Superior temporal gyrus (tissue), 1 donor: ENCODE measurements at regions not wholly inside any gene's neighbourhood (a gene's known extent, or its start where the extent isn't known, plus 50 kb on each side); places are given as distances from the start of the nearest gene placed in this dataset.
A peak's percentile ranks its signal among the peaks of the same experiment; 100 is the strongest.

Source experiments
- DNase-seq: peaks from one replicate; pipeline ENCODE4 v3.0.0-alpha.2; 2016; ENCODE audit errors: extremely low spot score

DNA sequence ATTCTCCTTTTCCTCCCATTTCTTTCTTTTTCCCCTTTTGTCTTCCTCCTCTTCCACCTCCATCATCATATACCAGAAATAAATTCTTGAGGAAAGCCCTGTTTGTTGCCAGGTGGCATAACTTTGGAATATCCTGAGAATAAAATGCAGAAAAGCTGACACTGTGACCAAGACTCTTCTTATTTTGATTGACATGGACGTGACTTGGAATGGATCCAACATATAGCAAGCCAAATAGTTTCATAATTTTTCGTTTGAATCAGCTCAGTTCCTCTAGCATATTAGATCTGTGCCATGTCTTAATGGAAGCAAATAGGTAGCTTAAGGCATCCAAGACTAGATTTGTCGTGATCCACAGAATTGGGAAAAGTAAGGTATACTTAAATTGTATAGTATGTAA, 354.7 kb upstream of the FIGN start:
- DNase-seq = no peak

- DNase-seq = no peak
Measured at GRCh38 chr2:164084066-164084465, 348.3 kb upstream of the FIGN start.

- no peak for DNase-seq
Measured at GRCh38 chr2:164080486-164080885, 344.7 kb upstream of the FIGN start.

- no peak for DNase-seq
Measured at GRCh38 chr2:164079258-164079657, 343.4 kb upstream of the FIGN start.

DNA sequence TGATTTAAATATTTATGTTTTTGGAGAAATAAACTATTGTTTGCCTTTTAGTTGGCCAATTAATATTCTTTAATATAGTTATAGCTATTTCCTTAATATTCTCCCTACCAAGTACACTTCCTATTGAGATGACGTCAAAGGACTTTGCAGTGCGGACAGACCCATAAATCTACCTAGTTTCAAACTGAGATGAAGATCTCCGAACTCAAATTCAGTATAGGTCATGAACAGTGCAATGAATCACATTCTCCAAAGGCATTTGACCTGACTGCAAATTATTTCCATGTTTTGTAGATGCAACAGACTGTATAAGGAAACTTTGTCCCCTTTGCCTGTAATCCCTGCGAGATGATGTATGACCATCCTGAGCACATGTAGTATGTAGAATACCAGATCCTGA, 342.6 kb upstream of the FIGN start:
- DNase-seq = no peak

GRCh38 chr2:164073101-164074074, 337.6 kb upstream of the FIGN start:
- DNase-seq = no peak

DNA sequence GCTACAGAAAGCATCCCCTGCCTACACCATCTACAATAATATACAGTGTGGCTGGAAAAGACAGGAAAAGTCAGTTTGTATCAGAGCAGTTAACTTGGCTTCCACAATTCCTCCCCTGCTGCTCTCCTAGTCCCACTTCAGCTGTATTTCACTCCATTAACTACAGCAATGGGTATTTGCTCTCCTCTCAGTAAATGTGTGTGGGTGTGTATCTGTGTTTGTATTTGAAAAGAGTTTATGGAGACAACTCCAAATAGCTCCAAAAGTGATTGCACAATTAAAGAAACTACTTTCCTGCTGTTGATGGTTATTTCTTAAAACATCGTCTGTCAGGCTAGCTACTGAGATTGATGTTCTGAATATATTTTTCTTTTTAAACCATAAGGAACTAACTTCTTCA, 333.7 kb upstream of the FIGN start:
- DNase-seq = no peak

GRCh38 chr2:164068063-164068462, 332.3 kb upstream of the FIGN start:
- DNase-seq = no peak

DNA sequence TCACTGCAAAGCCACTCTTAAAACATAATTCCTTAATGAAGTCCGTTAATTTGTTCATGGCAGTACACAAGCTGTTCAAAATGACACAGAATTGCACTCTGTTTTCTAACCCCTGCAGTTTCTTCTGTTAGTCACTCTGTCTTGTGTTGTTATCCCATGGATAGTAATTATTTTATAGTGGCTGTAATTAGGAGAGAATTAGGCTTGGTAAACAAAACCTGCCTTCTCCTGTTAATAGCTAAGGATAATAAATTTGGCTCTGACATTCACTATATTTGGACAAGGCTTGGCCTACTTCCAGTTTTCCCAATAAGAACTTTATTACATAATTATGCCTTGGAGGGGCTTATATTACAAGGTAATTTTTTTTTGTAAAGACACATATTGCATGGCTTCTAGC, 330.3 kb upstream of the FIGN start:
- no peak for DNase-seq

DNA sequence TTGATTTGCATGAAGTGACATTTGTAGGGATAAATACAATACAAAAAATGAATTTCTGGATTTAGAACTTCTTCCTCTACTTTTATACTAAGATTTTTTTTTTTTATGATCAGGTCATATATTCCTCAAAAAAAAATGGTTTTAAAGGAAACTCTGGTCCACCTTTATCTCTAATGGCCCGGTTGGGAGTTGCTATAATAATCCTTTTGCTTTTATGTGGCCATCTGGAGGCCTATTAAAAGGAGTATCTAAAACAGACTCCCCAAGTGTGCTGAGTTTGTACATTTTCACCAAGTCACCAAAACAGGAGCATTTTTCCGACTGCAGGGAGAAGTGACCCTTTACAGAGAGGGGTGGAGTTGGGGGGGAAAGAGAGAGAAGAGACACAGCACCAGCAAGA, 329.2 kb upstream of the FIGN start:
- DNase-seq = no peak

DNA sequence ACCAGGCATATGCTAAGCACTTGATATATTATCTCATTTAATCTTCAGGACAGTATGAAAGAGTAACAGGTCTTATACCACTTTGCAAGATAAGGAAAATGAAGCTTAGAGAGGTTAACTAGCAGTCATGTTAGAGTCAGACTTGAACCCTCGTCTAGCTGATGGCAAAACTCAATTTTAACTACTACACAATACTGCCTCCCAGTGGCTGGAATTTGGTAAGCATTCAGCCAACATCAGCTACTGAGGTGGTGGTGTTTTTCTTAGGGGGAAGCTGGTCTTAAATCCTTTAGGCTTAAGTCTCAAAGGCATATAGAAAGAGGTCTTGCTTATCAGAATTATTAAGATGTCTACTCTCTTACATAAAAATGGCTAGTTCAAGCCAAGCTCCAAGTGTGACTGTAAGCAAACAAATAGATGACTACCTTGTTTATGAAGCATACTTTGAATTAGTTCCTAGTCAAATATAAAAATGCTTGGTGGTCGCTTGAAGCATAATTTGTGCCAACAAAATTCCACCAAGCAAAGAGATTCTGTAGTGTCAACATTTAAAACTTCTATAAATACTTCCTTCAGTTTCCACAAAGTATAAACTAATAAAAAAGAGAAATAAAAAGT, 325.4 kb upstream of the FIGN start:
- DNase-seq = peak; percentile 81

DNA sequence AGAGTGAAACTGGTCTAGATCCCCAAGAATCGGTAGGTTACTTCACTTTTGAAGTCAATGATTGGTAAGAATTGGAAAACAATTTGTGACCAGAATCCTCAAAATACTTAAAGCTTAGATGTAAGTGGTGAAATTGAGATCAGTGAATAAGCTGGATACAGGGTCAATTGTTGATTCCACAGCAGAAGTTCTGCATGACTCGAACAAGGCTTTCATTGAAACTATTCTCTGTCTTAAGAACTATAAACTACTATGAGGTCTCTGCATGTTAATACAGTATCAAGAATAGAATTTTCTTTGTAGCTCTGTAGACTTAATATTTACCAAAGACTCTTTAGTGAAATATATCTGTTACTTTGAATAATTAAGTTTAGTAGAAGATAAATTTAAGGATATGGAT, 324.2 kb upstream of the FIGN start:
- DNase-seq = no peak

DNA sequence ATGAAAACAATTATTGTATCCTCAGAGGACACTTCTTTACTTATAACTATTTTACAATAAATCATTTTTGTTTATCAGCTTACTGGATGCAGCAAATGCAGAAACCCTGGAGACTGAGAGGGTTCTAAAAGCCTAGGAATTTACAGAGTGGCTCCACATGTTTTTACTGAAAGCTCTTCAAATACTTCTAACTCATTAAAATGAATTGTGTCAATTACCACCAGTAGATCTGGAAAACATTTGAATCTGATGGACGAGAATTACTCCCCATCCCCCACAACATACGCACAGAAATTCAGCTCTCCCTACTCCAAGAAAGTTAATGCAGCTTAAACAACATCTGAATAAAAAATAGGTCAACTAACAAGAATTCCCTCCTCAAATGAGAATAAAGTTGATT, 319.8 kb upstream of the FIGN start:
- no peak for DNase-seq

DNA sequence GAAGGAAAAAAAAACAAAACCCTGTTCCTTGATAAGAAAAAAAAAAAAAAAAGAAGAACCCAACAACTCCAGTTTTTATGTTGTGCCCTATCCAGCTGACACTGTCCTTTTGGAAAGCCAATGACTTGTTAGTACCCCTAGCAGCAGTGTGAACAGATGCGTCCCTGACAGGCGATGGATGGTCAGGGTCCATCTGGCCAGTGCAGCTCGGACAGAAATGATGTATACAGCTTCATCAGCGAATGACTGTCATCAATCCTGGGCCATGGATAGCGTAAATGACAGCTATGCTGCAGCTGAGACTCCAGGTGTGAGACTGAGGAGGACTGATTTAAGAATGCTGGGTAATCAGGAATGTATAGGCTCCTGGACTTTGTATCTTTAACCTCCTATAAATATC, 318.8 kb upstream of the FIGN start:
- DNase-seq = no peak

- DNase-seq = no peak
Measured at GRCh38 chr2:164053021-164053420, 317.2 kb upstream of the FIGN start.

DNA sequence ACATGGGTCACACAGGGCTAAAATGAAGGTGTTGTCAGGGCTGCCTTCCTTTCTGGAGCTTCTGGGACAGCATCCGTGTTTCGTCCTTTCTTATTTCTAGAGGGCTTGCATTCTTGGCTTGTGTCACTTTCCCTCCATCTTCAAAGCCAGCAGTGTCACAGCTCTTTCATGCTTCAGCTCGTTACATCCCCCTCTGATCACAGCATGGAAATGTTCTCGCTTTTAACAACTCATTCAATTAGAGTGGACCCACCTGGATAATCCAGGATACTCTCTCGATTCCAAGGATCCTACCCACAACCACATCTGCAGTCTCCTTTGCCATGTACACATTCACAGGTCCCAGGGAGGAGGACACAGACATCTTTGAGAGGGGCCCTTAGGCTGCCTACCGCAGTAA, 316.2 kb upstream of the FIGN start:
- no peak for DNase-seq

DNA sequence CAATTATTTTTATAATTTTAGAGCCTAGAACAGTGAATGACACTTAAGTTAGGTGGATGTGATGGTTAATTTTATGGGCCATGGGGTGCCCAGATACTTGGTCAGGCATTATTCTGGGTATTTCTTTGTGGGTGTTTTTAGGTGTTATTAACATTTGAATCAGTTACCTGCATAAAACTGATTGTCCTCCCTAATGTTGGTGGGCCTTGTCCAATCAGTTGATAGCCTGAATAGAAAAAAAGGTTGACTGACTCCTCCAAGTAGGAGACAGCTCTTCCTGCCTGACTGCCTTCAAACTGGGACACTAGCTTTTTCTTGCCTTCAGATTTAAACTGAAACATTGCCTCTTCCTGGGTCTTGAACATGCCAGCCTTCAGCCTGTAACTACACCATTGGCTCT, 312.9 kb upstream of the FIGN start:
- DNase-seq = no peak

DNA sequence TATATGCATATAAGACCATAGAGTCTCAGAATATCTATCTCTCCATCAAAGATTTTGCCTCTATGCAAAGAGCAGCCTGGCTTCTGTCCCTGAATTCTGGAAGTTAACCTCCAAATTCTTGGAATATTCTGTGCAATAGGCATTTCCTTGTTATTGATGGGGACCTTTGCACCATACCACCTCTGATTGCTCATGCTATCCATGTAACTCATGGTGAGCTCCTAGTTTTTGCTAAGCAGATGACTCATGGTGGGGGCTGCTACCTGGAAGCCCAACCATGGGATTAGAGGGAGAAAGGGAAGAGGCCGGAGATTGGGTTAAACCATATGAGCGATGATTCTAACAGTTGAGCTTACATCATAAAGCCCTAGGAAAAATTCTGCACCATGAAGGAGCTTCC, 310.2 kb upstream of the FIGN start:
- no peak for DNase-seq

- no peak for DNase-seq
Measured at GRCh38 chr2:164044622-164045021, 308.8 kb upstream of the FIGN start.

DNA sequence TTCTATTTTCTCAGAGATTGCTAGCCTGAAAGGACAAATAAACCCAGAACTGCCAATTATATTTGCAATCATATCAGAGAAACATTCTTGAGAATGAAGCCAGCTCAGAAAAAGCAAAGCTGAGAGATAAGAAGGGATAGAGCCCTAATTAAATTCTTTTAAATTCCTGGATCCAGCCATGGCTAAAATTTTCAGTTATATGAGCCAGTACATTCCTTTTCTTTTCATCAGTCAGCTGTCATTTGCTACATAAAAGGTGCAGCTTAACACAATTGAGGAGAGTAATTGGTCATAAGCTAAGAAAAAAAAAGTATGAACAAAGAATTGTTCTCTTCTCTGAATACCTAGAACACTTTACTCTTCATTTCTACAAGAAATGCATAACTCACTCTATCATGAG, 303.5 kb upstream of the FIGN start:
- no peak for DNase-seq

DNA sequence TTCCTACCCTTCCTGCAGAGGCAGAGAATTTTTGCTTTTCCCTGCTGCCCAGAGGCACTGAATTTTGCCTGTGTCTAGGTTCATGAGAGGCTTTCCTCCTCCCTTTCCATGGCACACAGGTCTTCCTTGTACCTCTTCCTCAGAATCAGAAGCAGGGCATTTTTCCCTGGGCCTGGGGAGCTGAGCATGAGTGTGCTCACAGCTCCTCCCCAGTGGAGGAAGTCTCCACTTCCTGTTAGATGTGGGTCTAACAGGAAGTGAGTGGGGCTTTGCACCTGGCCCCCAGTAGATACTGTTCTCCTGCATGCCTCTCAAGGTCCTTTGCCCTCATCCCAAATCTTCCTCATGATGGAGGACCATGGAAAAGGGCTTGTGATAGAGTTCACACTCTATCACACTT, 297.2 kb upstream of the FIGN start:
- no peak for DNase-seq

DNA sequence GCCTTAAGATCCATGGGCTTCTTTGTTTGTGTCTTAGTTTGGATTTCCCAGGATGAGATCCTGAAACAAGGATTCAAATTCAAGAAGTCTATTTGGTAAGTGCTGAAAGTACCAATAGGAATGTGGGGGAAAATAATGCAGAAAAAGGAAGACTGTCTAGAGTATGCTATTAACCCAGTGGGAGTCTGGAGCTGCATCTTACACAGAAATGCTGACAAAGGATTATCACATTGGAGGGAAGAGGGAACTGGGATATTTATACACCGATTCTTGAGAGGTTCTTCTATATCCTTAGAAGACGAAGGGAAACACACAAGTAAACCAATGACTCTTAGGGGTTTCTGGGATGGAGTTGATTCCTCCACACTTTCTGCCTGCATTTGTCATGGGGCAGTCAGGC, 294.8 kb upstream of the FIGN start:
- no peak for DNase-seq

GRCh38 chr2:164028814-164029534, 293.2 kb upstream of the FIGN start:
- DNase-seq = peak; percentile 41
